ENCODE measurements at regions not wholly inside any gene's neighbourhood (a gene's known extent, or its start where the extent isn't known, plus 50 kb on each side); places are given as distances from the start of the nearest gene placed in this dataset.

GRCh38 chr7:22060197-22060596 is 114.5 kb upstream of the CDCA7L start:
- Histone ChIP-seq H3K27me3 (peaks cover 0 to 24% (median 0%) of the 10 kb centered on the region in 9 donors), H3K36me3 (no peaks in the 10 kb centered on the region), H3K27ac (no peak overlapping the region), H3K4me3 (no peak overlapping the region), H3K4me1 (no peaks in the 10 kb centered on the region), H3K9me3 (no peaks in the 10 kb centered on the region)
- no peak for DNase-seq
- WGBS, 4 donors = 88 to 96% (median 93%) methylated on average over 1 of the region's 1 CpG
- intact Hi-C loops (cut with DNase I) = no loop called here
- no peak for ATAC-seq
- no peak for TF ChIP-seq POLR2A (IDR thresholded peaks at IDR 0.05)
- no peak for TF ChIP-seq CTCF (IDR thresholded peaks at IDR 0.05)

- no peak for TF ChIP-seq CTCF (IDR thresholded peaks at IDR 0.05)
- no peak for TF ChIP-seq POLR2A (IDR thresholded peaks at IDR 0.05)
- WGBS, 4 donors = 38 to 47% (median 41%) methylated on average over 6 of the region's 6 CpGs
- Histone ChIP-seq H3K27me3 (peaks cover 0 to 13% (median 0%) of the 10 kb centered on the region in 9 donors), H3K36me3 (no peaks in the 10 kb centered on the region), H3K9me3 (no peaks in the 10 kb centered on the region), H3K27ac (no peak overlapping the region), H3K4me3 (no peak overlapping the region), H3K4me1 (no peaks in the 10 kb centered on the region)
- intact Hi-C loops (cut with DNase I) = no loop called here
- ATAC-seq (no peak), DNase-seq (no peak)
Measured at GRCh38 chr7:22055226-22055625, 109.5 kb upstream of the CDCA7L start.

- WGBS, 4 donors = 76 to 81% (median 77%) methylated on average over 9 of the region's 9 CpGs
- intact Hi-C loops (cut with DNase I) = no loop called here
- H3K27ac ChIP-seq = no peak overlapping the region
- H3K27me3 ChIP-seq = peaks cover 0 to 8% (median 0%) of the 10 kb centered on the region in 9 donors
- no peaks in the 10 kb centered on the region for H3K9me3 ChIP-seq
- DNase-seq (no peak), ATAC-seq (no peak)
- H3K36me3 ChIP-seq = no peaks in the 10 kb centered on the region
- H3K4me1 ChIP-seq = no peaks in the 10 kb centered on the region
- H3K4me3 ChIP-seq = no peak overlapping the region
- TF ChIP-seq CTCF (IDR thresholded peaks at IDR 0.05) (no peak), POLR2A (IDR thresholded peaks at IDR 0.05) (no peak)
Measured at GRCh38 chr7:22052674-22053365, 107.1 kb upstream of the CDCA7L start.

GRCh38 chr7:22051886-22052673 is 106.4 kb upstream of the CDCA7L start:
- DNase-seq = no peak
- ATAC-seq = no peak
- Histone ChIP-seq H3K4me3 (no peak overlapping the region), H3K27ac (no peak overlapping the region), H3K27me3 (peaks cover 0 to 8% (median 0%) of the 10 kb centered on the region in 9 donors), H3K4me1 (no peaks in the 10 kb centered on the region), H3K36me3 (no peaks in the 10 kb centered on the region), H3K9me3 (no peaks in the 10 kb centered on the region)
- no peak for TF ChIP-seq POLR2A (IDR thresholded peaks at IDR 0.05)
- no peak for TF ChIP-seq CTCF (IDR thresholded peaks at IDR 0.05)
- WGBS, 4 donors = 67 to 71% (median 71%) methylated on average over 14 of the region's 14 CpGs
- intact Hi-C loops (cut with DNase I) = no loop called here

Data from heart left ventricle (tissue), 16 donors.